ENCODE measurements at regions not wholly inside any gene's neighbourhood (a gene's known extent, or its start where the extent isn't known, plus 50 kb on each side); places are given as distances from the start of the nearest gene placed in this dataset.

- ChIA-PET POLR2A (no interaction called here), CTCF (ENCODE audit: low intra/inter-chr PET ratio, low total read pairs) (no interaction called here)
- H3K4me2 ChIP-seq (ENCODE audit: low read depth, low read length): no peak overlapping the region
- H3K36me3 ChIP-seq (replicated peaks in 1 of 2; ENCODE audit: control insufficient read depth in 1 of 2, insufficient read depth in 2 of 2, low read length in 2 of 2): no peaks in the 10 kb centered on the region
- in situ Hi-C loops (cut with HindIII; ENCODE audit: extremely low pct_ligation_motif_present, low pct_unique_long_range_greater_than_20kb) (no loop called here), intact Hi-C loops (cut with micrococcal nuclease; ENCODE audit: unreplicated experiment) (no loop called here)
- no peaks in the 10 kb centered on the region for H4K20me1 ChIP-seq (ENCODE audit: insufficient read depth, low read length)
- H3K9ac ChIP-seq (ENCODE audit: insufficient read depth, low read depth, low read length): no peak overlapping the region
- H2AFZ ChIP-seq (ENCODE audit: low read length): no peak overlapping the region
- FAIRE-seq (no peak), DNase-seq (ENCODE audit: low spot score) (no peak), ATAC-seq (no peak)
- no TSS peak for BruUV-seq (replicated peaks)
- WGBS (ENCODE audit: low lambda C conversion rate): 43% methylated on average over 4 of the region's 4 CpGs
- H3K27ac ChIP-seq (ENCODE audit: extremely low read length, insufficient read depth, low read length): no peak overlapping the region
- no peak overlapping the region for H3K4me3 ChIP-seq (replicated peaks in 1 of 3; ENCODE audit: insufficient read depth in 1 of 3, low read depth in 2 of 3, low read length in 3 of 3)
- no peaks in the 10 kb centered on the region for H3K9me3 ChIP-seq (ENCODE audit: low read length)
- H3K27me3 ChIP-seq (ENCODE audit: control insufficient read depth in 1 of 2, insufficient read depth in 2 of 2, low read length in 2 of 2): no peaks in the 10 kb centered on the region; a peak in 1 of 5 replicates
- H3K4me1 ChIP-seq (ENCODE audit: insufficient read depth, low read length): peaks cover 12% of the 10 kb centered on the region
- no peak for TF ChIP-seq ZNF24 (IDR thresholded peaks at IDR 0.05)
- TF ChIP-seq SALL1 (CRISPR knock-in tag; IDR thresholded peaks at IDR 0.05): no peak
- TF ChIP-seq ZSCAN12 (CRISPR knock-in tag; IDR thresholded peaks at IDR 0.05): no peak
- no peaks in the 10 kb centered on the region for H3K79me2 ChIP-seq (ENCODE audit: insufficient read depth, low read length)
These were observed 76.9 kb upstream of the ZFHX3 start for GRCh38 chr16:73124665-73125375.

GRCh38 chr16:73124097-73124652 is 76.2 kb upstream of the ZFHX3 start:
- 65% methylated on average over 10 of the region's 10 CpGs for WGBS (ENCODE audit: low lambda C conversion rate)
- Histone ChIP-seq H3K4me3 (replicated peaks in 1 of 3; ENCODE audit: insufficient read depth in 1 of 3, low read depth in 2 of 3, low read length in 3 of 3) (no peak overlapping the region), H3K79me2 (ENCODE audit: insufficient read depth, low read length) (no peaks in the 10 kb centered on the region), H3K27me3 (ENCODE audit: control insufficient read depth in 1 of 2, insufficient read depth in 2 of 2, low read length in 2 of 2) (no peaks in the 10 kb centered on the region; a peak in 1 of 5 replicates), H3K36me3 (replicated peaks in 1 of 2; ENCODE audit: control insufficient read depth in 1 of 2, insufficient read depth in 2 of 2, low read length in 2 of 2) (no peaks in the 10 kb centered on the region), H3K9ac (ENCODE audit: insufficient read depth, low read depth, low read length) (no peak overlapping the region), H3K4me2 (ENCODE audit: low read depth, low read length) (no peak overlapping the region), H3K9me3 (ENCODE audit: low read length) (no peaks in the 10 kb centered on the region), H4K20me1 (ENCODE audit: insufficient read depth, low read length) (no peaks in the 10 kb centered on the region), H2AFZ (ENCODE audit: low read length) (no peak overlapping the region), H3K4me1 (ENCODE audit: insufficient read depth, low read length) (peaks cover 14% of the 10 kb centered on the region), H3K27ac (ENCODE audit: extremely low read length, insufficient read depth, low read length) (no peak overlapping the region)
- no TSS peak for BruUV-seq (replicated peaks)
- in situ Hi-C loops (cut with HindIII; ENCODE audit: extremely low pct_ligation_motif_present, low pct_unique_long_range_greater_than_20kb): no loop called here
- ChIA-PET CTCF (ENCODE audit: low intra/inter-chr PET ratio, low total read pairs) (no interaction called here), POLR2A (no interaction called here)
- intact Hi-C loops (cut with micrococcal nuclease; ENCODE audit: unreplicated experiment): no loop called here
- FAIRE-seq: no peak
- no peak for ATAC-seq
- no peak for DNase-seq (ENCODE audit: low spot score)
- no peak for TF ChIP-seq ZNF138 (CRISPR knock-in tag; IDR thresholded peaks at IDR 0.05; ENCODE audit: low read depth)
- TF ChIP-seq RERE (CRISPR knock-in tag; IDR thresholded peaks at IDR 0.05; ENCODE audit: low read depth): no peak
- no peak for TF ChIP-seq TERF1 (CRISPR knock-in tag; IDR thresholded peaks at IDR 0.05)
- TF ChIP-seq NBN (conservative IDR thresholded peaks at IDR 0.05): no peak
- no peak for TF ChIP-seq FOXK2 (IDR thresholded peaks at IDR 0.05)
- TF ChIP-seq HOXA5 (CRISPR knock-in tag; IDR thresholded peaks at IDR 0.05): no peak
- no peak for TF ChIP-seq ZNF431 (CRISPR knock-in tag; IDR thresholded peaks at IDR 0.05; ENCODE audit: borderline replicate concordance, low read depth)
- TF ChIP-seq IKZF4 (CRISPR knock-in tag; IDR thresholded peaks at IDR 0.05; ENCODE audit: borderline replicate concordance, low read depth, not compliant biosample characterization): no peak
- TF ChIP-seq SIN3B (IDR thresholded peaks at IDR 0.05; ENCODE audit: low read length): no peak

Measured in HepG2 (cell line).